H1 (cell line): ENCODE measurements at regions not wholly inside any gene's neighbourhood (a gene's known extent, or its start where the extent isn't known, plus 50 kb on each side); places are given as distances from the start of the nearest gene placed in this dataset.

ENCODE experiments used
- CTCF ChIA-PET: fragments of 300-600 bp; sonication (Branson Sonifier 250); formaldehyde crosslinking; loops from one replicate; lab custom pipeline; 2021; ENCODE audit not compliant: partially characterized antibody; lab: Charles Lee
- POLR2A ChIA-PET: fragments of 300-600 bp; sonication (Branson Sonifier 250); formaldehyde crosslinking; loops from one replicate; lab custom pipeline; 2021; ENCODE audit warnings: inconsistent platforms; ENCODE audit not compliant: partially characterized antibody; lab: Charles Lee
- DNase-seq, 2 experiments: peaks; one replicate each; pipeline versions ENCODE4 v3.0.0 to v3.0.0-alpha.2; 2010 to 2022; ENCODE audit warnings: low spot score in 2 of 2, low read depth in 1 of 2, mixed read lengths in 1 of 2
- FAIRE-seq: peaks from 2 replicates; lab custom pipeline; 2011; peaks lifted over from hg19 to GRCh38; lab: Jason Lieb, UNC
- H2AFZ ChIP-seq: 2 replicates; pipeline ENCODE4 v1.8.1; 2012; ENCODE audit warnings: low read length, inconsistent platforms
- H2AK5ac ChIP-seq: 2 replicates; pipeline ENCODE4 v1.6.1; 2013; ENCODE audit warnings: low read depth, low read length
- H2BK120ac ChIP-seq: replicated peaks from 2 replicates; pipeline ENCODE3; 2013; ENCODE audit warnings: low read depth, low read length, inconsistent platforms
- H2BK12ac ChIP-seq: 2 replicates; pipeline ENCODE4 v1.6.1; 2013; ENCODE audit warnings: low read depth, low read length
- H2BK15ac ChIP-seq: 2 replicates; pipeline ENCODE4 v1.6.1; 2013; ENCODE audit warnings: low read length
- H2BK20ac ChIP-seq: 2 replicates; pipeline ENCODE4 v1.6.1; 2013; ENCODE audit warnings: low read length
- H2BK5ac ChIP-seq: 2 replicates; pipeline ENCODE4 v1.6.1; 2013; ENCODE audit warnings: low read depth, low read length
- H3K14ac ChIP-seq: 2 replicates; pipeline ENCODE4 v1.6.1; 2013; ENCODE audit warnings: inconsistent platforms; ENCODE audit not compliant: insufficient read length
- H3K18ac ChIP-seq: 2 replicates; pipeline ENCODE4 v1.6.1; 2013; ENCODE audit warnings: low read length; ENCODE audit errors: extremely low read depth
- H3K23ac ChIP-seq: 2 replicates; pipeline ENCODE4 v1.6.1; 2013; ENCODE audit warnings: inconsistent platforms; ENCODE audit not compliant: insufficient read length
- H3K23me2 ChIP-seq: 2 replicates; pipeline ENCODE4 v1.6.1; 2013; ENCODE audit warnings: low read depth, low read length
- H3K27ac ChIP-seq: 2 replicates; pipeline ENCODE4 v1.6.1; 2011; ENCODE audit warnings: low read depth, low read length, inconsistent platforms
- H3K27me3 ChIP-seq, 4 experiments: replicated peaks in 1 of 4; 1 replicate in 1 of 4; 2 replicates in 3 of 4; pipeline versions ENCODE4 v1.6.1 to v1.8.1; 2011 to 2013; ENCODE audit warnings: low read length in 3 of 4, mild to moderate bottlenecking in 3 of 4, inconsistent platforms in 2 of 4, mixed read lengths in 2 of 4, moderate library complexity in 1 of 4; ENCODE audit not compliant: control insufficient read depth in 3 of 4, insufficient read depth in 3 of 4; ENCODE audit errors: extremely low read depth in 1 of 4
- H3K36me3 ChIP-seq, 4 experiments: 2 replicates each; pipeline versions ENCODE4 v1.6.1 to v1.8.1; 2011 to 2013; ENCODE audit warnings: mild to moderate bottlenecking in 4 of 4, low read length in 3 of 4, moderate library complexity in 2 of 4, control low read depth in 1 of 4, inconsistent platforms in 1 of 4; ENCODE audit not compliant: insufficient read depth in 4 of 4, control insufficient read depth in 2 of 4
- H3K4ac ChIP-seq: replicated peaks from 2 replicates; pipeline ENCODE3; 2013; ENCODE audit warnings: low read length, low read depth, mixed read lengths, inconsistent platforms; ENCODE audit not compliant: insufficient read length
- H3K4me1 ChIP-seq, 4 experiments: replicated peaks in 1 of 4; 1 replicate in 1 of 4; 2 replicates in 3 of 4; pipeline versions ENCODE4 v1.6.1 to v1.8.1; 2011 to 2013; ENCODE audit warnings: low read length in 3 of 4, inconsistent platforms in 2 of 4, mixed read lengths in 1 of 4; ENCODE audit not compliant: insufficient read depth in 4 of 4, control insufficient read depth in 3 of 4
- H3K4me2 ChIP-seq, 2 experiments: 2 replicates each; pipeline versions ENCODE4 v1.6.1 to v1.8.1; 2011 to 2013; ENCODE audit warnings: low read depth in 2 of 2, low read length in 2 of 2, control low read depth in 1 of 2, inconsistent platforms in 1 of 2, mild to moderate bottlenecking in 1 of 2; ENCODE audit not compliant: insufficient read depth in 1 of 2
- H3K4me3 ChIP-seq, 4 experiments: fragments of 200-600, 300-600 bp in 1 of 4; sonication (generic), shearing (Covaris generic), sonication (Bioruptor Twin) in 1 of 4; 2 replicates each; pipeline versions ENCODE4 v1.5.1 to v1.8.1; 2011 to 2016; ENCODE audit warnings: low read length in 4 of 4, low read depth in 3 of 4, control low read depth in 2 of 4, inconsistent platforms in 2 of 4, mild to moderate bottlenecking in 2 of 4, mixed read lengths in 1 of 4, moderate library complexity in 1 of 4; ENCODE audit not compliant: insufficient read depth in 2 of 4; ENCODE audit errors: extremely low read depth in 1 of 4
- H3K56ac ChIP-seq: replicated peaks from 2 replicates; pipeline ENCODE3; 2013; ENCODE audit warnings: low read depth, mild to moderate bottlenecking, mixed read lengths, low read length, inconsistent platforms; ENCODE audit not compliant: insufficient read length
- H3K79me1 ChIP-seq: 2 replicates; pipeline ENCODE4 v1.6.1; 2013; ENCODE audit warnings: low read depth, low read length, control low read depth
- H3K79me2 ChIP-seq, 2 experiments: 2 replicates each; pipeline versions ENCODE4 v1.6.1 to v1.8.1; 2012 to 2013; ENCODE audit warnings: low read length in 2 of 2, mild to moderate bottlenecking in 2 of 2, inconsistent platforms in 1 of 2; ENCODE audit not compliant: insufficient read depth in 2 of 2, control insufficient read depth in 1 of 2
- H3K9ac ChIP-seq, 4 experiments: replicated peaks in 1 of 4; 1 replicate in 1 of 4; 2 replicates in 3 of 4; pipeline versions ENCODE4 v1.6.1 to v1.8.1; 2011 to 2013; ENCODE audit warnings: low read depth in 3 of 4, low read length in 3 of 4, control low read depth in 2 of 4, mild to moderate bottlenecking in 2 of 4, moderate library complexity in 2 of 4, inconsistent platforms in 1 of 4; ENCODE audit errors: extremely low read depth in 1 of 4
- H3K9me3 ChIP-seq, 2 experiments: 2 replicates each; pipeline versions ENCODE4 v1.6.1 to v1.8.1; 2012 to 2013; ENCODE audit warnings: mild to moderate bottlenecking in 2 of 2, moderate library complexity in 2 of 2, control low read depth in 1 of 2, inconsistent platforms in 1 of 2, low read depth in 1 of 2, low read length in 1 of 2, mixed read lengths in 1 of 2; ENCODE audit not compliant: insufficient read depth in 2 of 2
- H4K20me1 ChIP-seq, 2 experiments: replicated peaks in 1 of 2; 2 replicates each; pipeline versions ENCODE3 to v1.8.1; 2011 to 2013; ENCODE audit warnings: inconsistent platforms in 2 of 2, low read length in 2 of 2, mild to moderate bottlenecking in 1 of 2; ENCODE audit not compliant: insufficient read depth in 2 of 2, control insufficient read depth in 1 of 2
- H4K5ac ChIP-seq: 2 replicates; pipeline ENCODE4 v1.6.1; 2013; ENCODE audit warnings: low read length, low read depth, mixed read lengths, inconsistent platforms; ENCODE audit not compliant: insufficient read length
- H4K8ac ChIP-seq: 2 replicates; pipeline ENCODE4 v1.8.0; 2013; ENCODE audit warnings: mild to moderate bottlenecking, moderate library complexity, low read length, inconsistent platforms; ENCODE audit not compliant: insufficient read depth; ENCODE audit errors: extremely low read depth
- H4K91ac ChIP-seq: replicated peaks from 2 replicates; pipeline ENCODE3; 2013; ENCODE audit warnings: low read length, mixed read lengths, inconsistent platforms; ENCODE audit not compliant: insufficient read length
- CHD1 ChIP-seq: IDR thresholded peaks from 2 replicates; pipeline ENCODE4 v1.6.1; 2012; ENCODE audit warnings: low read depth, low read length, improper control_type of control experiment
- CHD2 ChIP-seq: IDR thresholded peaks from 2 replicates; pipeline ENCODE4 v1.6.1; 2012; ENCODE audit warnings: low read length, improper control_type of control experiment
- KDM5A ChIP-seq: fragments of 200-600 bp; IDR thresholded peaks from 2 replicates; pipeline ENCODE4 v1.7.1; 2012; ENCODE audit warnings: mild to moderate bottlenecking, low read length, inconsistent platforms, mixed read lengths
- PHF8 ChIP-seq: fragments of 200-600 bp; sonication (generic); conservative IDR thresholded peaks from 2 replicates; pipeline ENCODE4 v1.7.1; 2012; ENCODE audit warnings: low read depth, mild to moderate bottlenecking, inconsistent platforms, low read length, moderate library complexity
- SP2 ChIP-seq: IDR thresholded peaks from 2 replicates; pipeline ENCODE4 v1.6.1; 2012; ENCODE audit warnings: mild to moderate bottlenecking, low read length, inconsistent platforms
- TAF1 ChIP-seq: IDR thresholded peaks from 2 replicates; pipeline ENCODE4 v1.6.1; 2011; ENCODE audit warnings: mild to moderate bottlenecking, low read depth, low read length
- TEAD4 ChIP-seq: IDR thresholded peaks from 2 replicates; pipeline ENCODE4 v1.6.1; 2012; ENCODE audit warnings: low read depth, low read length, inconsistent platforms, mixed read lengths
- ZNF274 ChIP-seq: IDR thresholded peaks from 2 replicates; pipeline ENCODE4 v1.7.0; 2012; ENCODE audit warnings: low read length, borderline replicate concordance; ENCODE audit errors: extremely low read depth
- WGBS, 2 experiments: shearing (Covaris generic) in 1 of 2; methylation state at CpG; one replicate each; pipeline versions ENCODE4 v1.1.6 to v1.1.7; 2013 to 2015; ENCODE audit warnings: low lambda C conversion rate in 2 of 2, mixed read lengths in 2 of 2, inconsistent platforms in 1 of 2, low coverage in 1 of 2, missing lambda C conversion rate in 1 of 2; ENCODE audit not compliant: insufficient replicate concordance in 2 of 2, insufficient coverage in 1 of 2, insufficient read length in 1 of 2; ENCODE audit errors: extremely low coverage in 1 of 2, missing lambda C conversion rate in 1 of 2; 5-methylcytosine and 5-hydroxymethylcytosine counted together
- TF ChIP-seq, protein P1 (sequence below): IDR thresholded peaks from 2 replicates; pipeline ENCODE4 v1.6.1; 2011; ENCODE audit warnings: low read length, improper control_type of control experiment

DNA sequence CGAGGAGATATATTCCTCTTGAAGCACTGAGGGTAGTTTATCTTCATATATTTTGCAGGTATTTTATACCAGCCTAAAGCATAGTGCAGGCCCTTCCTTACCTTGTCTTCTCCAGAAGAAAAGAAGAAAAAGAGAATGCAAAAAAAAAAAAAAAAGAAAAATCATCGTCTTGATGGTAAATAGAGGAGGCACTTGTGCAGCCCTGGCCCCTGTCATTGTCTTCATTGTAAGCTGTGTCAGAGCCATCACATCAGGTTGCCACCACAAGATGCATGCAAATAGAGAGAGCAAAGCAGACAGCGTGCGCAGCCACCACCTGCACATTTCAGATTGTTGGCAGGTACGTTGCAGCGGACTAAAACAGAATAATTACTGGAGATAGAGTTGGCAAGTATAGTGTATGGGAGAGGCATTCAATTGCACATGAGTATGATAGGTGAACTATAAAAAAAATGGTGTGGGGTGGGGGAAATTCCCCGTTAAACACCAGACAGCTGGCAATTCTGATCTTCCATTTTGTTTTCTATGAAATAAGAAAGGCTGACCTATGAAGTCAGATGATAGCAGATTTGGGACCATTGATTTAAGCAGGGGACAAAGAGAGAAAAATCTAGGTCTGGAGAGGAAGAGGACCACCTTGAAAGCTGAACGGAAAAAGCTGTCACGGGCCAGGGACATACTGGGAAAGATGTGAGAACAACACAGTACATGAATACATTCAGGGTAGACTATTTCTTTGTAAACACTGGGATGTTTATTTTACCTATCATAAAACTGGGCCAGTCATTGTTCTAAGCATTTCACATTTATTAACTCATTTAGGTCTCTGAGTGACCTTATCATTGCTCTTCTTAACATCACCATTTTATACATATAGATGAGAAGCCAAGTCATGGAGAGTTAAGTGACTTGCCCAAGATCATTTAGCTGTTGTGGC is 306.3 kb upstream of the SP8 start:
- no peak overlapping the region for H2BK20ac ChIP-seq
- H3K79me2 ChIP-seq, result no peaks in the 10 kb centered on the region
- no peak for TF ChIP-seq TAF1
- TF ChIP-seq KDM5A, result no peak
- no peak for TF ChIP-seq ZNF274
- TF ChIP-seq SP2, result no peak
- no peak for TF ChIP-seq CHD2
- no peak for TF ChIP-seq CHD1
- TF ChIP-seq PHF8, result no peak
- TF ChIP-seq, protein P1, sequence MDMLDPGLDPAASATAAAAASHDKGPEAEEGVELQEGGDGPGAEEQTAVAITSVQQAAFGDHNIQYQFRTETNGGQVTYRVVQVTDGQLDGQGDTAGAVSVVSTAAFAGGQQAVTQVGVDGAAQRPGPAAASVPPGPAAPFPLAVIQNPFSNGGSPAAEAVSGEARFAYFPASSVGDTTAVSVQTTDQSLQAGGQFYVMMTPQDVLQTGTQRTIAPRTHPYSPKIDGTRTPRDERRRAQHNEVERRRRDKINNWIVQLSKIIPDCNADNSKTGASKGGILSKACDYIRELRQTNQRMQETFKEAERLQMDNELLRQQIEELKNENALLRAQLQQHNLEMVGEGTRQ, result no peak
- no peak for TF ChIP-seq TEAD4
- no peak overlapping the region for H3K56ac ChIP-seq
- H3K4me3 ChIP-seq, result no peak overlapping the region
- no peaks in the 10 kb centered on the region for H3K4me1 ChIP-seq
- DNase-seq, result no peak
- WGBS, 2 experiments, result 89% methylated on average over 9 of the region's 9 CpGs; no CpG with 5 or more reads in 1 of the 2 experiments
- H2BK15ac ChIP-seq, result no peak overlapping the region
- H3K9me3 ChIP-seq, result no peaks in the 10 kb centered on the region
- no peak overlapping the region for H3K9ac ChIP-seq
- H2BK120ac ChIP-seq, result no peak overlapping the region
- no peaks in the 10 kb centered on the region for H3K36me3 ChIP-seq
- H3K79me1 ChIP-seq, result no peaks in the 10 kb centered on the region
- no peak overlapping the region for H2AK5ac ChIP-seq
- no peak overlapping the region for H3K14ac ChIP-seq
- H3K23me2 ChIP-seq, result no peaks in the 10 kb centered on the region
- H3K4me2 ChIP-seq, result no peak overlapping the region
- H3K27me3 ChIP-seq, result no peaks in the 10 kb centered on the region
- CTCF ChIA-PET, result interaction anchor here (0.7 to 0.8 kb wide), 3 partner anchors 16 to 101 kb away, joined by 3 read pairs; no protein-coding TSS in a partner anchor
- no peak overlapping the region for H3K27ac ChIP-seq
- no peak for FAIRE-seq
- H2AFZ ChIP-seq, result no peak overlapping the region
- H2BK12ac ChIP-seq, result no peak overlapping the region
- no peak overlapping the region for H4K5ac ChIP-seq
- no peak overlapping the region for H3K18ac ChIP-seq
- POLR2A ChIA-PET, result interaction anchor here (0.6 to 1.2 kb wide), 2 partner anchors 16 to 54 kb away, joined by 3 read pairs; no protein-coding TSS in a partner anchor
- no peak overlapping the region for H3K23ac ChIP-seq
- no peak overlapping the region for H2BK5ac ChIP-seq
- no peak overlapping the region for H4K8ac ChIP-seq
- H3K4ac ChIP-seq, result no peak overlapping the region
- no peak overlapping the region for H4K91ac ChIP-seq
- no peaks in the 10 kb centered on the region for H4K20me1 ChIP-seq
